Activated T-cell treated with anti-CD3 and anti-CD28 coated beads, Interleukin-2, amount 50 U/mL, for 4 hours (primary cell): ENCODE measurements at regions not wholly inside any gene's neighbourhood (a gene's known extent, or its start where the extent isn't known, plus 50 kb on each side); places are given as distances from the start of the nearest gene placed in this dataset.
A peak's percentile ranks its signal among the peaks of the same experiment; 100 is the strongest.

Experiments
- ATAC-seq, 2 donors: fragments of 200-7000 bp; cut with Tn5 transposase; one replicate each; pipeline ENCODE4 v1.10.0; 2021
- DNase-seq: peaks from one replicate; pipeline ENCODE4 v3.0.0-alpha.2; 2020
- H3K27me3 Mint-ChIP-seq: one replicate; pipeline ENCODE4 v1.8.0; 2021; ENCODE audit warnings: low read depth, mixed read lengths
- H3K36me3 Mint-ChIP-seq: one replicate; pipeline ENCODE4 v1.8.0; 2022; ENCODE audit warnings: mixed read lengths; ENCODE audit not compliant: insufficient read depth
- H3K4me1 Mint-ChIP-seq: one replicate; pipeline ENCODE4 v1.8.0; 2021; ENCODE audit warnings: low read depth, mixed read lengths
- H3K4me3 Mint-ChIP-seq: one replicate; pipeline ENCODE4 v1.8.0; 2021; ENCODE audit warnings: mild to moderate bottlenecking, moderate library complexity, mixed read lengths
- H3K9me3 Mint-ChIP-seq: one replicate; pipeline ENCODE4 v1.8.0; 2021; ENCODE audit warnings: mixed read lengths

- peaks cover 6% of the 10 kb centered on the region for H3K9me3 Mint-ChIP-seq
- DNase-seq (no peak), ATAC-seq (no peak)
- no peaks in the 10 kb centered on the region for H3K27me3 Mint-ChIP-seq
- peaks cover 21% of the 10 kb centered on the region for H3K4me1 Mint-ChIP-seq
- no peak overlapping the region for H3K4me3 Mint-ChIP-seq
- no peaks in the 10 kb centered on the region for H3K36me3 Mint-ChIP-seq
Observed at GRCh38 chrY:15440696-15441408, 916.5 kb downstream of the NLGN4Y start.

- no peak for DNase-seq
- Mint-ChIP-seq H3K36me3 (no peaks in the 10 kb centered on the region), H3K9me3 (peaks cover 5% of the 10 kb centered on the region), H3K27me3 (no peaks in the 10 kb centered on the region), H3K4me1 (peaks cover 21% of the 10 kb centered on the region), H3K4me3 (no peak overlapping the region)
- peak in 1 of 2 donors; percentile 63 for ATAC-seq
Observed at GRCh38 chrY:15441878-15442277, 917.5 kb downstream of the NLGN4Y start.

DNA sequence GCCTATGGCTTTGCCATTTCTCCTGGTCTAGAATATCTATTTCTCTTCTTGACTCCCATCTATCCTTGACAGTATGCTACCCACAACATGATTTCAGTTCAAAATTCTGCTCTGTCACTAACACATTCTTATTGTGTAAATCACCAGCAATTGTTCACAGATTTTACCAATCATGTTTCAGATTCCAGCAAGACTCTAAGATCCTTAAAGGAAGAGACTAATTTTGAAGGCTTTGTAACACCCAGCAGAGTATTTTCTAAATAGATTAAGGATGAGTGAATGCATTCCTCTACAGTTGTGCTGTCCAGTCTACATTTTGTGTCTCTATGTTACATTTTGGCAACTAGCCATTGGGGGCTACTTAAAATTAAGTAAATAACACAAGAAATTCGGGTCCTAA is 921.5 kb downstream of the NLGN4Y start:
- Mint-ChIP-seq H3K4me3 (no peak overlapping the region), H3K27me3 (no peaks in the 10 kb centered on the region), H3K36me3 (no peaks in the 10 kb centered on the region), H3K9me3 (no peaks in the 10 kb centered on the region), H3K4me1 (peaks cover 15% of the 10 kb centered on the region)
- DNase-seq (no peak), ATAC-seq (no peak)

DNA sequence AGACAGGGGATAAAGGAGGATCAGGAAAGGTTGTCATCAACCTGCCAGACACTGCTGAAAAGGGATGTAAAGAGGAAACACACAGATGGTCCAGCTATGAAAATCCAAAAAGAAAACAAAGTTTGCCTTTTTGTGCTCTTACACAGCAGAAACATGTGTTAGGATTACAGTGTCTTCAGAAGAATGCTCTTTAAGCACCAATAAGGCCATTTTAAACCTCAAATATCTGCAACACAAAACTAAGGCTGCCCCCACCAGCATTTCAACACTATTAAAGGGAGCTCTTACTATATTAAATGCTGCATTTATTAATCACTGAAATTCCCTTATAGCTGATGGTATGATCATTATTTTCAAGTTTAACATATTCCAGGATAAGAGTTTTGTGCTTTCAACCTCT is 922.5 kb downstream of the NLGN4Y start:
- H3K27me3 Mint-ChIP-seq: no peaks in the 10 kb centered on the region

GRCh38 chrY:15447959-15448358 is 923.6 kb downstream of the NLGN4Y start:
- peaks cover under 1% of the 10 kb centered on the region for H3K27me3 Mint-ChIP-seq
- no peaks in the 10 kb centered on the region for H3K36me3 Mint-ChIP-seq
- no peaks in the 10 kb centered on the region for H3K4me1 Mint-ChIP-seq
- no peak overlapping the region for H3K4me3 Mint-ChIP-seq
- no peaks in the 10 kb centered on the region for H3K9me3 Mint-ChIP-seq
- ATAC-seq (no peak), DNase-seq (no peak)

More for the DNA sequence above, 922.5 kb downstream of the NLGN4Y start:
- Mint-ChIP-seq H3K36me3 (no peaks in the 10 kb centered on the region), H3K9me3 (no peaks in the 10 kb centered on the region), H3K4me1 (peaks cover 6% of the 10 kb centered on the region), H3K4me3 (no peak overlapping the region)
- no peak for DNase-seq
- ATAC-seq: no peak

DNA sequence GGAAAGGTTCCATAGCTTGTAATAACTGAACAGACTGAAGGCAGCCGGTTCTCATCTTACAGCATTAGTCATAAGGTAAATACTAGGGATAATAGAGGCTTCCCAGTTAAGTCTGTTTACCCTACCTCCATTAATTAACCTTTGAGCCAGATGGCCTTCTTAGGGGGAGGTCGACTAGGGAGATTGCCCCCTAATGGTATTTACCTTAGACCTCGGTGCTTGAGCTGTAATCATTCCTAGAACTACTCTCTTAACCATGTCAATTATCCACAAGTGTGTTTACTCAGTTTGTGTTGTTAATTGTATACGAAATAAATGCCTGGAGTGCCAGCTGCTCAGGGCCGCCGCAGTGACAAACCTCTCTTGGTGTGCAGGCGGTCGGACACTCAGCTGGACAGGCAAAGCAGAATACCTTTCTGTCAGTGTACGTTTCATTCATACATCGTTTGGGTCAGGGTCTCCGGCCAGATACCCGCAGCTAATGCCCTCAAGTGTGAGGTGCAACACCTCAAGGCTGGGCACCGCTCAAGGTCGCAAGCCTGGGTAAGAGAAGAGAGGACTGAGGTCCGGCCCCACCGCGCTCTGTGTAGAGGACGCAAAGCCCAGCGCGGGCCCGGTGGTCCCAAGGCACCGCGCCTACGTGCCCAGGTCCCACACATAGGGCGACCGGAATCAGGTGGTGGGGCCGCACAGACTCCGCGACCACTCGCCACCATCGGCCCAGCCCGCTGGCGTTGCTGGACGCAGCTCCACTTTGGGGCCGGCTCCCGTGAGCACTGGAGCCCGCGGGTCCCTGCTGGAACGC is 931.0 kb downstream of the NLGN4Y start:
- DNase-seq (no peak), ATAC-seq (no peak)
- H3K4me1 Mint-ChIP-seq: no peaks in the 10 kb centered on the region
- H3K9me3 Mint-ChIP-seq: no peaks in the 10 kb centered on the region
- H3K36me3 Mint-ChIP-seq: no peaks in the 10 kb centered on the region
- no peak overlapping the region for H3K4me3 Mint-ChIP-seq
- H3K27me3 Mint-ChIP-seq: peaks cover 2% of the 10 kb centered on the region

GRCh38 chrY:15455980-15456469 is 931.7 kb downstream of the NLGN4Y start:
- Mint-ChIP-seq H3K9me3 (no peaks in the 10 kb centered on the region), H3K36me3 (no peaks in the 10 kb centered on the region), H3K27me3 (peaks cover 2% of the 10 kb centered on the region), H3K4me3 (peak overlapping the region; percentile 69), H3K4me1 (no peaks in the 10 kb centered on the region)
- ATAC-seq (peak in 1 of 2 donors; percentile 90), DNase-seq (no peak)

DNA sequence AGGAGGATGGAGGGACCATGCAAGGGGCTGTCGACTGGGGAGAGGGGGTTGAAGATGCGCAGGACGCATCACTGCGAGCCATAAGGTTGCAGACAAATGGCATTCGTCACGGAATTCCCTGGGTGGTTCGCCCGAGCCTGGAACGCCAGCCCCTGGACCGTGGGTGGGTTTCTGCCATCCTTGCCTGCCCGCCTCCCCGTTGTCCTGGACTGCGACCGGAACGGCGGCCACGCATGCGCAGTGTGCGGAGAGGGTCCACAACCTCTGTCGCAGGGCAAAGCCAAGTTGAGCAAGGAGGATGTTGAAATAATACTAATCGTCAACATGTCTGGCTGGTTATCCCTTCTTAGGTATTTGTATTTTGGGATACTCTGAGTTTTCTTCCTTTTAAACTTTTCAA is 932.2 kb downstream of the NLGN4Y start:
- Mint-ChIP-seq H3K4me3 (peak overlapping the region; percentile 69), H3K9me3 (no peaks in the 10 kb centered on the region), H3K36me3 (no peaks in the 10 kb centered on the region), H3K4me1 (no peaks in the 10 kb centered on the region), H3K27me3 (peaks cover 2% of the 10 kb centered on the region)
- DNase-seq: no peak
- ATAC-seq: peak in 1 of 2 donors; percentile 6

DNA sequence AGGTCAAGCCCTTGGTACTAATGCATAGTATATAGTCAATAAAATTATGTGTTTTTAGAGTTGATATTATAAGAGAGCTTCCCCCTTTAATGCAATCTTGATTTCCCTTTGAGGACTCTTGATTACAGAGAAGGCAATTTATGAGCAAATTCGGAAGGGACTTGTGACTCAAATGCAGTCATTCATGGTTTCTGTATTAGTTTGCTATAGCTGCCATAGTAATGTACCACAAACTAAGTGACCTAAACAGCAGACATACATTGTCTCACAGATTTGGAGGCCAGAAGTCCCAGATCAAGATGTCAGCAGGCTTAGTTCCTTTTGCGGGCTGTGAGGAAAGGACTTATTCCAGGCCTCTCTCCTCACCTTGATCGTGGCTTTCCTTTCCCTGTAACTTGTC is 933.4 kb downstream of the NLGN4Y start:
- no peak for ATAC-seq
- Mint-ChIP-seq H3K4me3 (no peak overlapping the region), H3K36me3 (no peaks in the 10 kb centered on the region), H3K9me3 (no peaks in the 10 kb centered on the region), H3K4me1 (no peaks in the 10 kb centered on the region), H3K27me3 (peaks cover 2% of the 10 kb centered on the region)
- DNase-seq: no peak

DNA sequence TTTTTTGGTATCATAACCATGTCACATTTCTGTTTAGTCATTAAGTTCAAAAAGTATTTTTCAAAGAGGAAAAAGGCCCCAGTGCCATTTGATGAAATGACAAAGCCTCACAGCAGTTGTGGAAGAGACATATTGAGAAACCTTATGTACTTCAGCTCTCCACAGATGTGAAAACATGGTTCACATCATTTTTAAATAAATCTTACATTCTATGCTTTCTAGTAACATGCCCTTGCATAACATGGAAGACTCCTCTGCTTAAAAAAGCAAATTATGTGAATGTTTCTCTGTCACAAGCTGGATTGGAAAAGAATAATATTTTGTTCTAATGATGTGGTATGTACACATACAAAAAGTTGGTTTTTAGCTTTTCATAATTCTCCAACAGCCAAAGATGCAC is 934.1 kb downstream of the NLGN4Y start:
- Mint-ChIP-seq H3K9me3 (no peaks in the 10 kb centered on the region), H3K4me1 (no peaks in the 10 kb centered on the region), H3K4me3 (no peak overlapping the region), H3K27me3 (no peaks in the 10 kb centered on the region), H3K36me3 (no peaks in the 10 kb centered on the region)
- DNase-seq: no peak
- ATAC-seq: no peak

DNA sequence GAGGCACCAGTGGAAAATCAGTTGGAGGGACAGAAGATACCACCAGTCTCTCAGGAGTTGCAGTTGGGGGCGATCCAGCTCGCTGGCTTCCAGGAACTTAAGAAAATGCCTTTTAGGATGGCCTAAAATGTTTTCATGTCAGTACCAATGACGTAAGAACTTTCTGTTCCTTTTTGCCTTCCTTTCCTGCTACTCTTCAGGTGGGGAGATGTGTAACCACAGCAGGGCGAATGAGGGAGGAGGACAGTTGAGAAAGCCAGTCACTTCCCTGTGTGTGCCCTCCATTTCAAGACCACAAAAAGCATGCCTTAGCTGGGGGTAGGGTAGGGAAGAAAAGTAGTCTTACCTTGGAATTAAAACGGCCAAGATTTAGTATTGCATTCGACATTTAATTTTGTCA is 941.6 kb downstream of the NLGN4Y start:
- H3K4me3 Mint-ChIP-seq: no peak overlapping the region
- H3K27me3 Mint-ChIP-seq: no peaks in the 10 kb centered on the region
- DNase-seq: no peak
- H3K9me3 Mint-ChIP-seq: no peaks in the 10 kb centered on the region
- ATAC-seq: no peak
- no peaks in the 10 kb centered on the region for H3K4me1 Mint-ChIP-seq
- H3K36me3 Mint-ChIP-seq: no peaks in the 10 kb centered on the region

DNA sequence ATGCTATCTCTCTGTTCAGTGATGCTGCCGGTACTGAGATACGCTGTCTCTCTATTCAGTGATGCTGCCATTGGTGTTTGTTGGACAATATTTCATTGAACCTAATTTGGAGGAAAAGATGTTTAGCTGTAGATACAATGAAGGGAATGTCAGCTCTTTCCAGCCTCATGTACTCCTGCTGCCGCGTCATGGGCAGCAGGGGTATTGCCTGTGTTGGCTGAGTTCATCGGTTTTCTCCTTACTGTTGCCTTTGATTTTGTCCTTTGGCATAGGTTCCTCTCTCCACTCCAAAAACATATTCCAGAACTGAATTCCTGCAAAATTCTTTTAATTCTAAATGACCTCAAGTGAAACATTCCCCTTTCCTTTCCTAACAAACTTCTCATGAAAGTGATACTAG is 942.6 kb downstream of the NLGN4Y start:
- Mint-ChIP-seq H3K4me3 (no peak overlapping the region), H3K9me3 (no peaks in the 10 kb centered on the region), H3K27me3 (no peaks in the 10 kb centered on the region), H3K36me3 (no peaks in the 10 kb centered on the region), H3K4me1 (no peaks in the 10 kb centered on the region)
- ATAC-seq: no peak
- no peak for DNase-seq

GRCh38 chrY:15468091-15468490 is 943.8 kb downstream of the NLGN4Y start:
- Mint-ChIP-seq H3K9me3 (no peaks in the 10 kb centered on the region), H3K4me3 (no peak overlapping the region), H3K27me3 (no peaks in the 10 kb centered on the region), H3K36me3 (no peaks in the 10 kb centered on the region), H3K4me1 (no peaks in the 10 kb centered on the region)
- ATAC-seq: no peak
- no peak for DNase-seq

- Mint-ChIP-seq H3K27me3 (no peaks in the 10 kb centered on the region), H3K36me3 (no peaks in the 10 kb centered on the region), H3K4me1 (no peaks in the 10 kb centered on the region), H3K9me3 (no peaks in the 10 kb centered on the region), H3K4me3 (no peak overlapping the region)
- DNase-seq: no peak
- ATAC-seq: no peak
Observed at GRCh38 chrY:15471371-15471770, 947.0 kb downstream of the NLGN4Y start.
